AG20443 (cell line): ENCODE measurements at regions not wholly inside any gene's neighbourhood (a gene's known extent, or its start where the extent isn't known, plus 50 kb on each side); places are given as distances from the start of the nearest gene placed in this dataset.

Experiments used
- DNase-seq: peaks from one replicate; pipeline ENCODE4 v3.0.0; 2012; ENCODE audit warnings: low spot score, mixed read lengths

GRCh38 chr9:73655363-73655762, 503.7 kb downstream of the ANXA1 start:
- no peak for DNase-seq

- no peak for DNase-seq
These were observed 504.2 kb downstream of the ANXA1 start for GRCh38 chr9:73655831-73656230.

DNA sequence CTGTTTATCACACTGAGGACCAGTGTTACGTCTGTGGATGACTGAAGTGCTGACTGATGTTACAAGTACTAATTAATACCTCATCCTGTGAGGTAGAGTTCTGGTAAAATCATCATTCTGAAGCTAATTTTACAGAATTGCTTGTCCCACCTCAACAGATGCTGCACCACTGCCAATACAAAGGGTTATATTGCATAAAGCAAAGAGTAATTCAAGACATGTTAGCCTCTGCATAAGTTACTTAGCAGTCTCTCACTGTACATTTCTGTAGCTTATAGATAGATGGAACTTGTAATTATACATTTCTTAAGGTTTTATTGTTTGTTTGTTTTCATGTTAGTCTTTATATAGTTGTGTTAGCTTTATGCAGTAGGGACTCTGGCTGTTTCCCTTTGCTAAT, 513.6 kb downstream of the ANXA1 start:
- no peak for DNase-seq

DNA sequence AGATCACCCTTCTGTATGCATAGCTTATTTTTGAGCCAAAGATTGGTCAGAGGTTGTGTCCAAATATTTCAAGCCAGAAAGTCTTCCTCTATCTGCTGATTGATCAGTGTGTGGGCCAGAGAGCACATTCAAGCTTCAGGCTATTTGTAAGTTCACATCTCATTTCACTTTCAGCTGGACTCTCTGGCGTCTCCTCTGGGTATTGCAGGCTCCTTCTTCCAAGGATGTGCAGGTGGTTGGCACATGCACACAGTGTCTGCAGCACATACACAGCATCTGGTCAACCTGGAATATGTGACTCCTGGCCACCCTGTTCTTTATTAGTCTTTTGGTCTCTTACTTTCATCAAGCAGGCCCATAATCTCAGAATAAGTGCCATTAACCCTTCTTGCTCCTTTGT, 516.1 kb downstream of the ANXA1 start:
- no peak for DNase-seq

- no peak for DNase-seq
These were observed 529.2 kb downstream of the ANXA1 start for GRCh38 chr9:73680831-73681230.

DNA sequence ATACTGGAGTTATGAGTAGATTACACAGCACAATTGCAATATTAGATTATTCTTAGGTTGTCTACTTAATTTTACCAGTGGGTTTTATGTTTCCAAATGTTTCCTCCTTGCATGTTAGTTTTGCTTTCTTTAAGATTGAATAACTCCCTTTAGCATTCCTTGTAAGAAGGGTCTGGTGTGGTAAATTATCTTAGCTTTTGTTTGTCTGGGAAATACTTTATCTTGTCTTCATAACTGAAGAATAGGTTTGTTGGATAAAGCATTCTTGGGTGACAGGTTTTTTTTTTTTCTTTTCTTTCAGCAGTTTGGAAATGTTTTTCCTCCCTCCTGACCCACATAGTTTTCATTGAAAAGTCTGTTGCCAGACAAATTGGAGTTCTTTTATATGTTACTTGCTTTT, 531.1 kb downstream of the ANXA1 start:
- DNase-seq: no peak

- peak; percentile 6 for DNase-seq
These were observed 532.4 kb downstream of the ANXA1 start for GRCh38 chr9:73683862-73684591.

GRCh38 chr9:73684601-73685000, 532.9 kb downstream of the ANXA1 start:
- no peak for DNase-seq

GRCh38 chr9:73685786-73686185, 534.1 kb downstream of the ANXA1 start:
- DNase-seq: no peak

DNA sequence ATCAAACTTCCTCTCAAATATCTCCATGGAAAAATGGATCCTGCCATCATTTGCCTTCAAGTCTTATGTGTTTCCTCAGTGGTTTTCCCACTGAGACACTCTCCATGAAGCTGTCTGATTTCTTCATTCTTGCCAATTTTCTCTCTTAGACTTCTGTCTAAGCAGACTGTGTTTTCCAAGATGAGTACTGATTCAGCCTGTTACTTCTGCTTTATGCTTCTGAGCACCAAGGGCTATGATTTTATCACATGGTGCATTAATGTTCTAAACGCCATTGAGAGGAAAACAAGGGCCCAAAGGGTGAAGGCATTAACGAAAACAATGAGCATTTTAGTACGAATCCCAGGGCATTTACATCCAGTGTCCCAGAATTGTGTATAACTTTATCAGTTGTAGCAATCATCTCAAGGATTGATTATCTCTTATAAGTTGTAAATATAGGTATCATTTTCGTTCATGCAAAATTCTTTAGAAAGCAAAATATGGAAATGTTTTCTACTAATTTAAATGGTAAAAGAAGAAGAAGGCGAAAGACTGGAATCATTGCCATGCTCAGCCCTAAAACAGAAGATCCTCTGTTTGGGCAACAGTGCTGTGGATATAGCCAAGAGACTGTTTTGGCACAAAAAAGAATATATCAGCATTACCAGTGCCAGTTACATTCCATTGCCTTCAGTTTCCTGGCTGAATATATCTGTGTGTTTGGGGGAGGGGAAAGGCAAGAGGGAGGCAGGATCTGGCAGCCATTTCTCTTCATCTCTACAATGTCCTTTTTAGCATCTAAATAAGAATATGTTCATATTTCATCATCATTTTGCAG, 537.6 kb downstream of the ANXA1 start:
- no peak for DNase-seq

- no peak for DNase-seq
These were observed 549.9 kb downstream of the ANXA1 start for GRCh38 chr9:73701415-73702057.

DNA sequence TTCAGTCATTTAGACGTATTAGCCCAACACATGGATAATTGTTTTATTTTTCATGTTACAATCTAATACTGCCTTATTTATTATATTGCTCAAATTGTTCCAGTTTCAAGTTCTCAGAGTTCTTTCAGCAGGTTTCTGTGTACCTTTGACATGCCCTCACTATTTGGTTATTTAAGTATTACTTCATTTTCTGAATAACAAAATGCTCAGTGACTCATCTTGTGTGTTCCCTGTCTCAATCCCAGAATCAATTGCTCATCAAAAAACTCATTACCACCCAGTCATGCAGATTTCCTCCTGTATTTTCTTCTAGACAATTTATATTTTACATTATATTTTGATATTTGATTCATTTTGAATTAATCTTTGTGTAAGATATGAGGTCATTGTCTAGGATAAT, 562.6 kb downstream of the ANXA1 start:
- DNase-seq: no peak

- DNase-seq: no peak
These were observed 563.9 kb downstream of the ANXA1 start for GRCh38 chr9:73715591-73715990.

DNA sequence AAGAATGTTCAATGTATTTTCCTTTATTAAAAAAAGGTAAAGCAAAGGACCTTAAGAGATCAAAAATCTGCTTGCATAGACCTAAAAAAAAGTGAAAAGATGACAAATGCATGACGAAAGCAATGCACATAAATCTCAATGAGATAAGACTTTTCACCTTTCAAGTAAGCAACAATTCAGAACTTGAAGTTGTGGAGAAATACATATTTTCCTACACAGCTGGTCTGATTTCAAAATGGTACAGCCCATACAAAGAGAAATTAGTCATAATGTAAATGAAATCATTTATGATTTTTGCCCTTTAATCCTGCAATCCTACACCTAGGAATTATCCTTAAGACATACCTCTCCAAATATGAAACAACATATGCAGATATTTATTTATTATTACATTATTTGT, 568.0 kb downstream of the ANXA1 start:
- DNase-seq: no peak

DNA sequence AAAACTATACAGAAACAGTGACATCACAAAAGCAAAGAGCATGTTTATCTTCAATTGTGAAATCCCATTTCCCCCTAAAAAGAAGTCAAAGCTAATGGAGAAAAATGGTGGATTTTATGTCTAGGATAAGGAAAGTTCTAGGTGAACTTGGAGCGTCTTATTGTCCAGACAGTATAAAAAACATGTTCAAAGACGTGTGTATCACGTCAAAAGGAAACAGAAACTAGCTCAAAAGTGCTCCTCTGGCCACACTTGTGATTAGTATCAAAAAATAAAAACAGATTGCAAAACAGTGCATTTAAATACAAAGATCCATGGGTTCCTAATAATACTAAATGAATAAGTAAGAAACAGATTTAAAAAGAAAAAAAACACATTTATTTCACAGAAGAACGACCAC, 568.9 kb downstream of the ANXA1 start:
- DNase-seq: no peak

GRCh38 chr9:73736270-73736669, 584.6 kb downstream of the ANXA1 start:
- no peak for DNase-seq

- DNase-seq: no peak
These were observed 587.3 kb downstream of the ANXA1 start for GRCh38 chr9:73738741-73739530.

GRCh38 chr9:73741316-73741715, 589.7 kb downstream of the ANXA1 start:
- no peak for DNase-seq

DNA sequence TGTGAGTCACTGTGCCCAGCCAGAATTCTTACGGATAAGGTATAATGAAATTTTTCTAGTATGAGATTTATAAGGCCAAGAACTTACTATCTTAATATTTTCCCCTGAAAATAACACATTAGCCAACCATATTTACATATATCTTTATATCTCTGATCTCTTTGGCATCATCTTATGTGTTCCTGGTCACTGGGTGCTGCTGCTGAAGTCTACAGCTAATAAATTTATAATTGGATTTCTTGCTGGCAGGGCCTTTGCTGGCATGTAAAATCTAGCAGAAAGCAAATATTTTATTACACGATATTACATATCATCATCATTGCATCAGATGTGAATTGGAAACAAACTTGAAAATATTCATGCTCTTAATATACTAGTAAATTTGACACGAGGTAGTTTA, 590.7 kb downstream of the ANXA1 start:
- DNase-seq: no peak

GRCh38 chr9:73743826-73744225, 592.2 kb downstream of the ANXA1 start:
- DNase-seq: no peak

DNA sequence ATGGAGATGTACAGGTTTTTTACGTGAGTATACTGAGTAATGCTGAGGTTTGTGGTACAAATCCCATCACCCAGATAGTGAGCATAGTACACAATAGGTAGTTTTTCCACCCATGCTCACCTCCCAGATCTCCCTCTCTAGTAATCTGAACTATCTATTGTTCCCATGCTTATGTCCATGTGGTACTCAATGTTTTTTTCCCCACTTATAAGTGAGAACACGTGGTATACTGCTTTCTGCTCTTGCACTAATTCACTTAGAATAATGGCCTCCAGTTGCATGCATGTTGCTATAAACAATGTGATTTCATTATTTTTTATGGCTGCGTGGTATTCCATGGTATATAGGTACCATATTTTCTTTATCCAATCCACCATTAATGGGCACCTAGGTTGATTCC, 593.9 kb downstream of the ANXA1 start:
- no peak for DNase-seq

DNA sequence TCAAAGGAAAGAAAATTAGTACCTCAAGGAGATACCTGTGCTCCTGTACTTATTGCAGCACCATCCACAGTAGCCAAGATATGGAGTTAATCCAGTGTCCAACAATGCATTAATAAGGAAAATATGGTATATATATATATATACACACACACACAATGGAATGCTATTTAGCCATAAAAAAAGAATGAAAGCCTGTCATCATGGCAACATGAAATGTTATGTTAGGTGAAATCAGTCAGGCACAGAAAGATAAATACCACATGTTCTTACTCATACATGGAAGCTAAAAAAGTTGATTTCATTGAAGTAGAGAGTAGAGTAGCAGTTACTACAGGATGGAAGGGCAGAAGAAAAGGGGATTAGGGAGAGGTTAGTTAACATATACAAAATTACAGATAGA, 601.5 kb downstream of the ANXA1 start:
- no peak for DNase-seq
